SU-DHL-6 (cell line): ENCODE measurements at regions not wholly inside any gene's neighbourhood (a gene's known extent, or its start where the extent isn't known, plus 50 kb on each side); places are given as distances from the start of the nearest gene placed in this dataset.

Experiments
- EZH2phosphoT487 ChIP-seq: fragments of 200-600 bp; sonication (generic), shearing (Covaris generic); conservative IDR thresholded peaks from 2 replicates; pipeline ENCODE4 v1.6.1; 2018; ENCODE audit warnings: mild to moderate bottlenecking, antibody characterized with exemption, low read length, moderate library complexity, mixed read lengths
- TF ChIP-seq, protein P1 (sequence below): fragments of 200-600 bp; sonication (generic); IDR thresholded peaks from one replicate; pipeline ENCODE4 v1.5.1; 2017; ENCODE audit warnings: antibody characterized with exemption, mild to moderate bottlenecking, low read length, moderate library complexity; ENCODE audit not compliant: insufficient read depth, poor library complexity, severe bottlenecking

DNA sequence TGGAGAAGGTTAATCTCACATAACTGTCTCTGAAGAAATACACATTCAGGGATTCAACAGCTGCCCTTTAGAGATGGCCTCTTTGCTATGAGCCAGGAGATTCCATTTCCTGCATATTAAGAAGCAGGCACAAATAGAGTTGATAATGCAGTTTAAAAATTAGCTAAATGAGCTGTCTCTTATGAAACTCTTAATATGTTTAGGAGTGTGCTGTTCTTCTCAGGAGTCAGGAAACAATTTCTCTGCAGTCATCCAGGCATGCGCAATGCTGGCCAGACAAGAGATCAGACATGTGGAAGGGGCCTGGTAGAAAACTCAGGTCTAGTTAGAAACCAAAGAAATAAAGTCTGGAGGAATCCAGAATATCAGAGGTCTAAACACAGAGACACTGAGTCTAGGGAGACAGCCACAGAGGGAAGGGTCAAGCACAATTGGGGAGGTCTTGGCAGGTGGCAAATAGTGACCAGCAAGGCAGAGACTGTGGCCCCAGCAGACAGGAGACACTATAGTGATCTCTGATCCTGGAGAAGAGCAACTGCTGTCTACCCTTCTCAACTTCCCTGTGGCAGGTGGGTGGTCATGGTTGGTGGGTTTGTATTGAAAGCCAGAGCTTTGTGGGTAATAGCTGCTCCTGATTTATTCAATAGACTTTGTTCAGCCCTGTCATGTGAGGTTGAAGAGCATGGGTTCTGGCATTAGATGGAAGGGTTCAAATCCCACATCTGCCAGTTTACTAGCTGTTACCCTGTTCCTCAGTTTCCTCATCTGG lies 185.8 kb upstream of the RMST start:
- TF ChIP-seq, protein P1, sequence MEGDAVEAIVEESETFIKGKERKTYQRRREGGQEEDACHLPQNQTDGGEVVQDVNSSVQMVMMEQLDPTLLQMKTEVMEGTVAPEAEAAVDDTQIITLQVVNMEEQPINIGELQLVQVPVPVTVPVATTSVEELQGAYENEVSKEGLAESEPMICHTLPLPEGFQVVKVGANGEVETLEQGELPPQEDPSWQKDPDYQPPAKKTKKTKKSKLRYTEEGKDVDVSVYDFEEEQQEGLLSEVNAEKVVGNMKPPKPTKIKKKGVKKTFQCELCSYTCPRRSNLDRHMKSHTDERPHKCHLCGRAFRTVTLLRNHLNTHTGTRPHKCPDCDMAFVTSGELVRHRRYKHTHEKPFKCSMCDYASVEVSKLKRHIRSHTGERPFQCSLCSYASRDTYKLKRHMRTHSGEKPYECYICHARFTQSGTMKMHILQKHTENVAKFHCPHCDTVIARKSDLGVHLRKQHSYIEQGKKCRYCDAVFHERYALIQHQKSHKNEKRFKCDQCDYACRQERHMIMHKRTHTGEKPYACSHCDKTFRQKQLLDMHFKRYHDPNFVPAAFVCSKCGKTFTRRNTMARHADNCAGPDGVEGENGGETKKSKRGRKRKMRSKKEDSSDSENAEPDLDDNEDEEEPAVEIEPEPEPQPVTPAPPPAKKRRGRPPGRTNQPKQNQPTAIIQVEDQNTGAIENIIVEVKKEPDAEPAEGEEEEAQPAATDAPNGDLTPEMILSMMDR, result no peak
- no peak for TF ChIP-seq EZH2phosphoT487
